Stimulated activated naive CD8-positive, alpha-beta T cell treated with anti-CD3 and anti-CD28 coated beads, Interleukin-15, Interleukin-2, amounts not matched to agents 100 U/mL and 50 U/mL, for 24 hours (primary cell): ENCODE measurements at regions not wholly inside any gene's neighbourhood (a gene's known extent, or its start where the extent isn't known, plus 50 kb on each side); places are given as distances from the start of the nearest gene placed in this dataset.

Experiments
- ATAC-seq: fragments of 150-1000 bp; cut with Tn5 transposase; one replicate; pipeline ENCODE4 v1.10.0; 2021
- DNase-seq: peaks from one replicate; pipeline ENCODE4 v3.0.0; 2021

DNA sequence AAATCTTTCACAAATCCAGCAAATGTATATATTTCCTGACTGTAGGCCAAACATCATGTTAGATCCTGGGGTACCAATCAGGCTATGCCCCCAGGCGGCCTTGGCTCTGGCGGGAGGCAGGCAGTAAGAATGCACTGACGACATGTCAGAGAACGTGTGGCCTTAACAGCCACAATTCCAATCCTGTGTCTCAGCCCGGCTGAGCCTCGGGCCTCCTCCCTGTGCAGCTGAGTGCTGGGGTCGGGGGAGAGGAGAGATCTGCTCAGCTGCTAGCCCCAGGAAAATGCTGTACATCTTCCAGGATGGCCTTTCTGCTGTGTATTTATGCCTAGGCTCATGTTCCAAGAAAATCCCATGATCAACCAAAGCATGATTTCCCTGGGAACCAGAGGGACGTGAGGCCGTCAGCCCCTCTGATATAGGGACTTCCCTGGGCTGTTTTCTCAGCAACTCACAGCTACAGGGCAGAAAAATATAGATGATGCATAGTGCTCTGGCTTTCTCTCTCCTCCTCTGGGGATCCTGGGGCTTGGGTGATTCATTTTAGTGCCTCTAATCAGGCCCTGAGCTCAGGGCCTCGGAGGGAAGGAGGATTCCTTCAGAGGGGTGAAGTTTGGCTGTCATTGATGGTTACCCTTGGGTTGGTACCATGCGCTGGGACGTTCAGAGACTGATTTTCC lies 604.0 kb downstream of the HS3ST4 start:
- DNase-seq (no peak), ATAC-seq (no peak)

DNA sequence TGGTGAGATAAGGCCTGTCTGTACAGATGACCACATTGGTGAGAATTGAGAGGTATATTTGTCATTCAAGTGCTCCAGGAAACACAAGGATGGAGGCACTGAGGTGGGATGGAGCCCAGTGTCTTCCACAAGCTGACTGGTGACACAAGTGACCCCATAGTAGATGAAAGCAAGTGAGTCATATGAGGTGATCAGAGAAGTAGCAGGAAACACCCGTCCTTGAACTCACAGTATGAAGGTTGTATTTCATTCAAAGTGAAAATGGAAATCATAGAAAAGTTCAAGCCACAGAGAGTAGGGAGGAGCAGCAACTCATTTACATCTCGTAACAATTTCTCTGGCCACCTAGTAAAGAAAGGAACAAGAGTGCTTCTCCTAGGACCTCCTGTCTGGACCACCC lies 609.8 kb downstream of the HS3ST4 start:
- DNase-seq (no peak), ATAC-seq (peak; percentile 46)

DNA sequence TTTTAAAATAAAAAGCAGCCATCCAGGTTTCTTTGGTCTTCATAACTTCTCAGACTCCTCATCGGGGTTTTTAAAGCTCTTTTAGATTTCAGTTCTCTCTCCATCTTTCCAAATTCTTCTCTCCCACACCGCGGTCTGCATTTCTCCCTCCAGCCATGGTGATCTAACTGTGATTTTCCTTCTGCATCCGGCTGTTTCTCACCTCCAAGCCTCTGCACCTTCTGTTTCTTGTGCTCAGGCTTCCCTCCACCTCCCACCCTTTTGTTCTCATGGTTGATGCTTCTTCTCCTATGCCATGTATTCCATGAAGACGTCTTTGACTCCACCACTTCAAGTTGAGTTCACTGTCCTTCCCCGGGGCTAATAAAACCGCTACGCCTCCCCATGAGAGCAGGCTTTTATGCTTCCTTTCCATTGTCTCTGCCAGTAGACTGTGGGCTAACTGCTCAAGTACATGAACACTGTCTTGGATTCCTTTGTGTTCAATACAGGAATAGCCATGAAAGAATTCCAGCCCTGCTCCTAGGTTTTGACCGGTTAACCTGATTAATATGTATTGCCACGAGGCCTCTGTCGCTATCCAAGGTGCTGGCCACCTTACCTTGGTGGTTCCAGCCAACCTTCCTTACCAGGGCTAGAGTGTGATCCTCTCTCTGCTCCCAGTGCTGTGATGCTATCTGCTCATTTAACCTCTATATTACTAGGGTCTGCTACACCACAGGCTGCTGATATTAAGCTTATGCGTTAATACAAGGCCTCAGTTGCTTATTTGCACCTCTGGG lies 625.1 kb downstream of the HS3ST4 start:
- DNase-seq (no peak), ATAC-seq (no peak)

DNA sequence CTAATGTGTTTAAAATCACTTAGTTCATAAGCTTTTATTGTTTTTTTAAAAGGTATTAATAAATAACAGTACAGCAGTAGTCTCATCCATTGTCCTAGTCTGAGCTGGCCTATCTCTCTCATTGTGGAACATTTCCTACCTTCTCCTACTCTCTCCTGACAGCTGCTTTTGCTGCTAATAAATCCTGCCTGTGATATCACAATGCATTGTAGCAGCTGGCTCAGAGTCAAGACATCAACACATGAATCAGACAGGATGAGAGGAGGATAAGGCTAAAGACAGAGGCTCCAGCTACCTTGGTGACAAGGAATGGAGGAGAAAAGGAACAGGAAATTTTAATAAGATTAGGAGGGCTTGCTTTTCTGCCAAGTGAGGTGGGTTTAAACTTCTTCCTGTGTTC lies 626.1 kb downstream of the HS3ST4 start:
- DNase-seq = no peak
- ATAC-seq = no peak

DNA sequence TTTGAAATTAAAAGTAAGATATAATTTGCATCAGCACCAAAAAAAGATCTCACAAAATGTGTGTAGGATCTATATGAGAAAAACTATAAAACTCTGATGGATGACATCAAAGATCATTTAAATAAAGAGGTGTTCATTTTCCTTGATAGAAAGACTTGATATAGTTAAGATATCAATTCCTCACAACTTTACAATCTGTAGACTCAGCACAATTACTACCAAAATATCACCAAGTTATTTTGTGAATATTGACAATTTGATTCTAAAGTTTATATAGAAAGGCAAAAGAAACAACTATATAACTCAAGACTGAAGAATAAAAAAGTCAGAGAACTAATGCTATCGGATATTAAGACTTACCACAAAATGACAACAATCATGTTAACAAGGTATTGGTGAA lies 638.9 kb downstream of the HS3ST4 start:
- ATAC-seq (no peak), DNase-seq (no peak)

DNA sequence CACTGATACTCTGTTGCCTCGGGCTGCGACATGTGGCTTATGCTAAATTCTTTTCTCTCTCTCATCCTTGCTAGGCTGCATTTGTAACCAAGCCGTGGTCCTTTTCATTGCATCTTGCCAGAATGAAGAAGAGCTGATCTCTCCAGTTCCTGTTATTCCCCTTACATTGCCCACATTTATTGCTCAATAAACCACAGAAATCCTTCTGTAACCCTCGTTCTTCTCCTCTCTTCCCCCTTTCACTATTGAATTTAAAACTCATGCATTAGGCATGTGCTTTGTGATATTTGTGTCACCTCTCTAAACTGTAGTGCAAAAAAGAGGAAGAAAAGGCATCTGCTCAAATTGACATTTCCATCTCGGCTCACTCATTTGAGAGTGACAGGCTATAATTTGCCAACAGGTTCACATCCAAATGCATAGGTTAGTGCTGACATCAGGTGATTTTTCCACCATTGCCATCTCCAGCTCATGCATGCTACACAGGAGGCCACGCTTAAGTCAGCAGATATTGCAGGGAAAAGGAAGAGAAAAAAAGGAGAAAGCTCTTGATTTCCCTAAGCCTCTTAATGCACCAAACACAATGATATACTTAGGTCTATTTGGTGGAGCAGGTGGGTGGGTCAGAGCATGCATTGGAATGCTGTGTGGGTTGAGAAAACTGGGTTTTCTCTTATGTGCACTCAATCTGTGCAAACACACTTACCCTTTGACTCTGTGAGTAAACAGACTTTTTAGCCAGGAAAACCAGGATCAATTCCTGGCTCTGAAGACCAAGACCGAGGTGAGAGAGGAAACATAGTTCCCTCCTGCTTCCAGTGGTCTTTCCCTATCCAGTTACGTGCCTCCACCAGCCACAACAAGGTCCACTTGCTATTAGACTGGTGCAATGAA lies 642.7 kb downstream of the HS3ST4 start:
- DNase-seq = no peak
- ATAC-seq = no peak

DNA sequence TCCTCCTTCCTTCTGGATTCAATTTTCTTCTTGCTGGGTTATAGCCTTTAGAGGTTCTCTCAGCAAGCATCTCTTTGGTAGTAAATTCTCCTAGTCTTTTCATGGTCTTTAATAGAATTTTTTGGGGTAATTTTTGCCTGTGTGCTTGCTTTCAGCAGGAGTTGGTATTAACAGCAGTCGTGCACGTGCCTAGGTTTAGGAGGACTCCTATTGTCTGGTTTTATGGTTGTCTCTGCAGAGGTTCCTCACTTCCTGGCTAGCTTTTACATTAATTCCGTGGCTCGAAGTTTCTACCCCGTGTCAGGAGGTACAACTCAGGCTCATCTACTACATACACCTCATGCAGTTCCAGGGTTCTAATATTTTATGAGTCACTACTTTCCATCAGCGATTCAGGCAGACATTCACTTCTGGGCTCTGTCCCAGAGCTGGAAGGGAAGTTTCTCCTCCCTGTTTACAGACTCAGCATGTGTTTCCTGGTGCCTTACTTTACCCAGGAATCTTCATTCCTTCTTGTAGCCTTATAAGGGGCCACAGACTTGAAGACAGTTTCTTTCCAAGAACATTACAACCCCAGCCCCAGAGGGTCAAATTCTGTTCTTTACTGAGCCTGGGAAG lies 643.6 kb downstream of the HS3ST4 start:
- ATAC-seq (no peak), DNase-seq (no peak)

DNA sequence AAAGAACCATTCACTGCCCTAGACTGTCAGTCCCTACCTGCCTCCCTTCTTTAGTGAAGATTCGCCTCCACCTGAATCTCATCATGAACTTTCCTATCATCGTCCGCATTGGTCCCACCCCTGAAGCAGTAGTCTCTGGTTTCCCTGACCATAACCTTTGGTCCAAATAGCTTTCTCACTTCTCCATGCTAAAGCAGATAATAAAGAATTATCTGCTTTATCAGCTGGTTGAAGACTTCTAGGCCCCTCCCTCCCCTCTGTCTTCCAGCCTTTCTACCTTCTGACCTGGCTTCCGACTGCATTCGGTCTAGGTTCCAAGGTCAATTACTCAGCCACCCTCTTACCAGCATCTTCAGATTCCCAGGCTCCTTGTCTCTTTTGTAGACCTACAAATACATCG lies 650.9 kb downstream of the HS3ST4 start:
- ATAC-seq (no peak), DNase-seq (no peak)

DNA sequence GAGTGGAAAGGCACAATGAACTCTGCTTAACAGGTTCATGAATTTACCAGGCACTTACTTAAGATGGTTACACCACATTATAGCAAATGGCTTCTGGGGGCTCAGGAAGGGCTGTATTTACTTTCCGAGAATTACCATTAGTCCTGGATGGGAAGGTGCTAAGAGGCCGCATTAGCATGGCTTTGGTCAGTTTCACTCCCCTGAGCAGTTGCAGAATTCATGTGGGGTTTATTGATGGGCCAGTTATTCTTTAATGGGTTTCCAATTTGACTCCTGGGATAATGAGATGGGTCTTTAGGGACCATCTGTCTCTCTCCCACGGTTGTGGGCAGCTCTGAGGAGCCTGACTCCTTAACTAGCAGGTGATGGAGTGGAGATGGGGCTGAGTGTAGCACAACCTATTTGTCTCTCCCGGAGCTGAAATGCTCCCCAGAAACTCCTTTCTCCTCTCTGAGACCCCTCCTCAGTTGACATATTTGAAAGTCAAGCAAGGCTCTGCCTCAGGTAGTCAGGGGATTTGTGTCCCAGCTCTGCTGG lies 652.5 kb downstream of the HS3ST4 start:
- DNase-seq = no peak
- ATAC-seq = no peak

DNA sequence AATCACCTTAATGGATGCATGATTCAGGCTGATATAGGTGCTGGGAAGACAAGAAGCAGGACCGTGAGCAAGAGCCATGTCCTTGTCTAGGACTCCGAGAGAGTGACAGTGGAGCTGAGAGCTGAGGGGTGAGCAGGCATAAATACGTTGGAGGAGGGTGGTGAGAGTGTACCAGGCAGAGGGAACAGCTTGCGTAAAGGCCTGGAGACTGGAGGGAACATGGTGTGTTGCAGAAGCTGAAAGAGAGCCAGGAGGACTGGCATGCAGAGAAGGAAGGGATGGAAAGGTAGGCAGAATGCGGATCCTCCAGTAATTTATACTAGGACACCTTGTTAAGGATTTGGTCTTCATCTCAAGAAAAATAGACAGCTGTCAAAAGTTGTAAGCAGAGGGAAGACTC lies 653.2 kb downstream of the HS3ST4 start:
- no peak for ATAC-seq
- no peak for DNase-seq

DNA sequence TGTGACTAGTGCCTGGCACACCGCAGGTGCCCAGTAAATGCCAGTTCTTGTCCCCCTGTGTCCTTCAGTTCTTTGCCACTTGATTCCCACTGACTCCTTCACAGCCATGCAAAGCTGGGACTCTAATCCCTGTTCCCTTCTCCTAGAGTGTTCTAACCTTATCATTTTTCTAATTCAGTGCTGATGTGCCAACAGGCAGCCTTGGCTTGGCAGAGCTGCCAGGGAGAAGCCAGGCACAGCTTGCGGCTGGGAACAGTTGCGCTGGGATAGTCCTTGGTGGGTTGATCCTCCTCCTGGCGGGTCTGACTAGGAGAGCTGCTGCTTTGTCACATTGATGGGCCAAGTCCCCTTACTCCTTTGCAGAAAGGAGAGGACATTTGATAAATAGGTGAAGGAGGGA lies 654.2 kb downstream of the HS3ST4 start:
- no peak for DNase-seq

DNA sequence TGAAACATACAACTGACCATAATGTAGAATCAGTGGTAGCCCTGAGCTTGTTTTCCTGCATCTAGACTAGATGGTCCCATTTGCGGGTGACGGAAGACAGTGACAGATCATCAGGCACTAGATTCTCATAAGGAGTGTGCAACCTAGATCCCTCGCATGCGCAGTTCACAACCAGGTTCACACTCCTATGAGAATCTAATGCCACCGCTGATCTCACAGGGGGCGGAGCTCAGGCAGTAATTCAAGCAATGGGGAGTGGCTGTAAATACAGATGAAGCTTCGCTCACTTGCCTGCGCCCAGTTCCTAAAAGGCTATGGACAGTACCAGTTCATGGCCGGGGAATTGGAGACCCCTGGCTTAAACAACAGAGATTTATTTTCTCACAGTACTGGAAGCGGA lies 656.3 kb downstream of the HS3ST4 start:
- DNase-seq (no peak), ATAC-seq (no peak)

More for the DNA sequence above, 654.2 kb downstream of the HS3ST4 start:
- no peak for ATAC-seq

DNA sequence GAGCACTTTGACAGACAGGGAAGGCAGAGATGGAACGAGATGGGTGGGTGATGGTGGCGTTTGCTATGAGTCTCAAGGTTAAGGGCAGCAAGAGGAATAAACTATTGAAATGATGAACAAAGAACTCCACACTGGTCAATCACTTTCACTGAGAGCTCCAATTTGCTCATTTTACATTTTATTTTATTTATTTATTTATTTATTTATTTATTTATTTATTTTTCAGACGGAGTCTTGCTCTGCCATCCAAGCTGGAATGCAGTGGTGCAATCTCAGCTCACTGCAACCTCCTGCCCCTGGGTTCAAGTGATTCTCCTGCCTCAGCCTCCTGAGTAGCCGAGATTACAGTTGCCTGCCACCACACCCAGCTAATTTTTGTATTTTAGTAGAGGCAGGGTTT lies 669.1 kb downstream of the HS3ST4 start:
- DNase-seq (no peak), ATAC-seq (no peak)

DNA sequence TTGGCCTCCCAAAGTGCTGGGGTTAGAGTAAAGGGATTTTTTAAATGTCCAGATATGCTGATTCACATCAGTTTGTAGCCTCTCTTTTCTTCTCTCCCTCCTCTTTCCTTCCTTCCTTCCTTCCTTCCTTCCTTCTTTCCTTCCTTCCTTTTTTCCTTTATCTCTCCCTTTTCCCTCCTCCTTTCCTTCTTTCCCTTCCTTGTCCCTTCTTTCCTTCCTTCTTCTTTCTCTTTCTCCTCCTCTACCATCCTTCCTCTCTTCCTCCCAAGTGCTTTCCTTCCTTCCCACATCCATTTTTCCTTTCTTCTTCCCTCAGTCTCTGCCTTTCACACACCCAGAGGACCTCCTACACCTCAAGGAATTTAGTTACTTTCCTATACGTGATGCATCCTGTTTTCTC lies 671.8 kb downstream of the HS3ST4 start:
- ATAC-seq = no peak

DNA sequence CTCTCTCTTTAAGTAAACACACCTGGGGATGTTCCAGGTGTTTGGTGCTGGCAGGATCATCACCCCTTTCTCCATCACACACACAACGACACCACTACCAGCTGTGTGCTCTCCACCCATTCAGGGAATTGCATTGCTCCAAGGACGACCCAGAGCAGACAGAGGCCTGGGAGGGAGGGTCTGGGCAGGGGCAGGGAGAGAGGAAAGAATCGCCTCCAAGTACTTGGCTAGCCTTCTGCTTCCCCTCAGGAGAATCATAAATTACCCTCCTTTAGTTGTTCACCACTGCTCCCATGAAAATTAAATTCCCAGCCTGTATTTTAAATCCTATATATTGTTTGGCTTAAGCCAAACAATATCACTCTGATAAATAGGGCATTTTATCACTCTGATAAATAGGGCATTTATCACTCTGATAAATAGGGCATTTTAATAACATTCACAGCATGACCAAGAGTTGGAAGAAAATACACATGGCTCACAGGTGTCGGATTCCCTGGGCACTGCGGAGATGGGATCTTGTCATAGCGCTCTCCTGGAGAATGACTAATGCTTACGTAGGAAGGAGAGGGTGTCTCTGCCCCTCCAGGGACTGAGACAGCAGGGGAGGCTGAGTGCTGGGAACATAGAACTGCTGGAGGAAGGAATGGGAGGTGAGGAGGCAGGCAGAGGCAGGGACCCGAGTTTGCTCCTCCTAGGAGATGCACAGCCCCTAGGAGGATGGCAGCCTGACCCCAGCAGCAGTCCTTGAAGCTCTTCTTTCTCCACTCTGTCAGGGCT lies 673.6 kb downstream of the HS3ST4 start:
- DNase-seq (no peak), ATAC-seq (no peak)

More for the DNA sequence above, 671.8 kb downstream of the HS3ST4 start:
- DNase-seq = no peak

DNA sequence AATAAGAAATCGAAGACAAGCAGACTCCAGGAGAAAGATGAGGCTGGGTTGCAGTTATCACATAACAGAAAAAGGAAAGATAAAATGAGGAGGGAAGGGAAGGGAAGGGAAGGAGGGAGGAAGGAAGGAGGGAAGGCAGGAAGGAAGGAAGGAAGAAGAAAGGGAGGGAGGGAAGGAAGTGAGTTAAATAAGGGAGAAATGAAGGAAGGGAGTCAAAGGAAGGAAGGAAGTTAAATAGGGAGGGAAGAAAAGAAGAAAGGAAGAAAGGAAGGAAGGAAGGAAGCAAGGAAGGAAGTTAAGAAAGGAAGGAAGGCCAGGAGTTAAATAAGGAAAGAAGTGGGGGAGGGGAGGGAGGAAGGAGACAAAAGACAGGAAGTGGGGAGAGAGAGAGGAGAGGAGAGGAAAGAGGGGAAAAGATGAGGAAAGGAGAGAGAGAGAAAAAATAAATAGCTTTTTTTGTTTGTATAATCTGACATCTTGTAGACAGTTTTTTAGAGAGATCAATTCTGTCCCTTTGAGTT lies 679.6 kb downstream of the HS3ST4 start:
- DNase-seq (no peak), ATAC-seq (no peak)

DNA sequence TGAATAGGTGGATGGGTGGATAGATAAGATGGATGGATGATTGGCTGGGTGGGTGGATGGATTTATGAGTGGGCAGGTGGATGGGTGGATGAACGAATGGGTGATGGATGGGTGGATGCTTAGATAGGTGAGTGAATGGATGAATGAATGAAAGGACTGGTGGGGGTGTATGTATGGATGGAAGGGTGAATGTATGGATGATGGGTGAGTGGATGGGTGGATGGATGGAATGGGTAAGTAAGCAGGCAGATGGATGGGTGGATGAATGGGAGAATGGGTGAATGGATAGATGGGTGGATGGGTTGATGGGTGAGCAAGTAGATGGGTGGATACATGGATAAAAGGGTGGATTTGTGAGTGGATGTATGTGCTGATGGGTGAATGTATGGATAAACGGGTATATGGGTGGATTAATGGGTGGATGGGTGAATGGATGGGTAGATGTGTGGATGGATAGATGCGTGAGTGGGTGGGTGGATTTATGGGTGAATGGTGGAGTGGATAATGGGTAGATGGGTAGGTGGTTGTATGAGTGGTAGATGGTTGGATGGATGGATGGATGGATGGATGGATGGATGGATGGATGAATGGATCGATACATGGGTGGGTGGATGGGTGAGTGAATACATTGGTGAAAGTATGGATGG lies 682.6 kb downstream of the HS3ST4 start:
- DNase-seq (no peak), ATAC-seq (no peak)

DNA sequence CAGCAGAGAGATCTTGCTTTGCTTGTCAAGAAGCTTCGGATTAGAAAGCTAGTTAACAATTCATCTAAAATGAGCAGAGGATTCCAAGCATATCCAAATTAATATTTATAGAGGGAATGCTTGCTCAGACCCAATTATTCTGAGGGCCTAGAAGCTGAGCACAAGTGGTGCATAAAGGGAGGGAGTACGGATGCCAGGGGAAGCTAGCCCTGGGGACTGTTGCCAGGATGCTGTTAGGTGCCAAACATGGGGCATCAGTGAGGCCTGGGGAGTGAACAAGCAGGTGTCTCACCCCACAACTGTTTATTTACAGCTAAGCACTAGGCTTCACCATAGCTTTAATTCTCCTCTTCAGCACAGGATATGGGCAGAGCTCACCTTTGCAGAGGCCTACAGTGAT lies 684.1 kb upstream of the C16orf82 start:
- DNase-seq (no peak), ATAC-seq (no peak)

DNA sequence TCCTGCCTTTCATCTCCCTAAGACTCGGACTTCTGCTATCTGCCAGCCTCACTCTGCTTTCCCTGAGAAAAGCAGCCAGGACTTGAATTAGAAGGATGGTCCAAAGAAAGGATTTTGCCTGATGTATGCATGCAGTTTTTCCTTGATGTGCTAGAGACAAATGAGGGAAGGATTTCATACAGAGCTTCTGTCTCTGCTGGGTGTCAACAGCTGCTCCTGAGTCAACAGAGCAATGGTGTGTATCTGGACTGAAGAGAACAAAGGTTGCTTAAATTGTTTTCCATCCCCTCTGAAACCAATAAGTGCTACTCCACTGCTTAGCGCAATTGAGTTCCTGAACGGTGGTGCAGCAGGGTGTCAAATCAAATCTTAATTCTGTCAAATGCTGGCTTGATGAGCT lies 680.6 kb upstream of the C16orf82 start:
- no peak for ATAC-seq
- no peak for DNase-seq

DNA sequence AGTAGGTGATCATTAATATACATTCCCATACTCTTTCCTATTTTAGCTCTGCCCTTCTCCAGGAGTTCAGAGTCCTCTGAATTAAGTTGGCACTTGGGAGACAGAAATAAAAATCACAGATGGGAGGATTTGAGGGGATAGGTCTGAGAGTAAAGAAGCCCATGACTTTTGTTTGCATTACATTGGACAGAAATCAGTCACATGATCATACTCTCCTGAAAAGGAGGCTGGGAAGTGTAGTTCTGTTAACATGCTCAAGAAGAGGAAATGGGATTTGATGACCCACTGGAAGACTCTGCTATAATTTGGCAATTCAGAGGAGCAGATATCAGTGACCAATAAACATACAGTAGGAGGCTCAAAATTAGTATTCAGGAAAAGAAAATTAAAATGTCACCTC lies 674.9 kb upstream of the C16orf82 start:
- DNase-seq (no peak), ATAC-seq (no peak)

DNA sequence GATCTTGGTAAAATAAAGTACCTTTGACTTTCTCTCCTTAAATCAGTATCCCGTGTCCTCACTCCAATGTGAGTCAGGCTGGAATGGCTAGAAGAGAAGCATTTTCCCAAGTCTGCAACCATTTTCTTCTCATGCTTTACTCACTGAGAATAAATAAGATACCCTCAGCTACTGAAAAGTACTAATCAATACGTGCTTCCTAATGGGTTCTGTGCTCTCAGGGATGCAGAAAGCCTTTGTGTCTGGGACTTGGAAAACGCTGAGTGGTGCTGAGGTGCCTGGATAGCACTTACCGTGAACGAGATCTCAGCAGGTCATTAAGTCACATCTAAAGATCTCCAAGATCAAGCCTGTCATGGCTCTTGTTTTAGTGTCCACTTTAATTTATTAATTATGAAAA lies 672.3 kb upstream of the C16orf82 start:
- no peak for DNase-seq
- ATAC-seq = no peak
